Heart left ventricle (tissue), 13 donors: ENCODE measurements at regions not wholly inside any gene's neighbourhood (a gene's known extent, or its start where the extent isn't known, plus 50 kb on each side); places are given as distances from the start of the nearest gene placed in this dataset.

ENCODE experiments used
- CTCF ChIP-seq, 12 donors: fragments of 200-600 bp; sonication (generic) in 4 of 12; IDR thresholded peaks; one replicate each; pipeline versions ENCODE4 v1.5.0 to v1.8.0; 2018 to 2022; ENCODE audit warnings: antibody characterized with exemption in 12 of 12, mild to moderate bottlenecking in 5 of 12
- POLR2A ChIP-seq, 2 donors: fragments of 450-650 bp; IDR thresholded peaks; one replicate each; pipeline ENCODE4 v1.6.1; 2017; ENCODE audit warnings: antibody characterized with exemption in 2 of 2, mild to moderate bottlenecking in 2 of 2, moderate library complexity in 2 of 2
- donor health status: ischemic (EF 13 %, LVEDD 7.1; RV severe dilation, severe dysfunction).
- donor health status: DM: no; HTN: yes; CAD: no.
- donor health status: DM: no; HTN: no; CAD: no.
- donor health status: ischemic (EF 25% LVEDD 6.9; RV normal size, moderate dysfunction).
- donor health status: ischemic (EF 25% LVEDD 5.7; RV mildly dilated, moderate dysfunction).
- donor health status: ischemic (EF 35%, LVEDD 5.7; RV mildly dilated, moderate dysfunction).
- donor health status: nonischemic (EF 11% LVEDD 7.7; RV severe dilation, severe dysfunction).
- donor health status: DM: yes; HTN: yes; CAD: no.
- donor health status: PGD.
- donor health status: ischemic (EF 29% LVEDD 5.4; RV normal size, mild dysfunction).
- donor health status: nonischemic (EF 23%, LVEDD 6.1; RV moderate dilation, normal function).

DNA sequence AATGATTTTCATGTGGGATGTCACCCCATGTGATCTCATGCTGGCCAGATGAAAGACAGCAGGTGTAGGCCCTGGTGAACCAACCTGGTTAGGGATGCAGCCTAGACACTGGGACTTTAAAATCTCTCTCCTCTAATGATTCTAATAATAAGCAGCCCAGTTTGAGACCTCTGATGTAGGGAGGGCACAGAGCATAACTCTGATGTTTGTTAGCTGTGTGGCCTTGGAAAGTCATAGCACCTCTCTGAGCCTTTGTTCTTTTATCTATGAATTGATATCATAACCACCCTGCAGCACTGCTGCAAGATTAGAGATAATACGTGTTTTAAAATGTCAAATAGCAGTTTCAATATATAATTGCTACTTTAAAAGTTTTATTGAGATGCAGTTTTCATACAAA is 106.0 kb downstream of the RPL22L1 start:
- no peak for TF ChIP-seq CTCF (IDR thresholded peaks at IDR 0.05)
- TF ChIP-seq POLR2A (IDR thresholded peaks at IDR 0.05) = no peak
